ENCODE measurements at regions not wholly inside any gene's neighbourhood (a gene's known extent, or its start where the extent isn't known, plus 50 kb on each side); places are given as distances from the start of the nearest gene placed in this dataset.
"Not testable (repeated sequence)": the region's sequence is repeated elsewhere in the genome, so short reads cannot be mapped to it uniquely, and the experiment has no call there.

DNA sequence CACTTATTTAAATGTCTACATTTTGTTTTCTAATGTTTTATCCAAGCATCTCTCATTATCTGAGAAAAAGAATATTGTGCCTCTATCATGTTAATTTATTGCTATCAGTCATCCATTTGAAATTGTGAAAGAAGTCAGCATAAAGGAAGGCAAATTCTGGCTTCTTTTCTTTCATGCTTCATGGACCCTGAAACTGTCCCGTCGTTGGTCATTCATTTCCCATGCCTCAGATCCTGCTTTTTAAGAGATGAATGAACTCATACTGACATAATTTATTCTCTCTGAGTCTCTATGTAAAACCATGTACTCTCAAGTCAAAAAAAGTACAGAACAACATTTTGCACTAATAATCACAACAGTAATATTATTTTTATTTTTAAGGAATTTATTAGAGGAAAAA lies 2512.0 kb downstream of the PCDH9 start:
- DNase-seq: no peak

DNA sequence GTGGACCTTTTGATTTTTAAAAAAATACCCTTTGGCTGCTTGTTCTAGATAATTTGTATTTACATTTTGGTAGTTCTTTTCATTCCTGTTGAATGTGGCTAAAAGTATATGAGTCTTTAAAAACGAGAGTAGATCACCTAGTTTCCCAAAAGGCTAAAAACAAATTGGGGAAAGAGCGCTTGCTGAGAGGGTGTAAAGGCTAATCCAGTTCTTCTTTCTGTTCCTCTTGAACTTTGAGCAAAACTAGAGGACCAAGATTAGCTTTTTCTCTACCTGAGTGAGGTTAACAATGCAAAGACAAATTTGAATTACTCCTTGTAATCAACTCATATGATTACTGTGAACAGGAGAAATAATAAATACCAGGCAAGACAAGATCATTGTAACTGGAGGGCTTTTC lies 2513.2 kb downstream of the PCDH9 start:
- no peak for DNase-seq

DNA sequence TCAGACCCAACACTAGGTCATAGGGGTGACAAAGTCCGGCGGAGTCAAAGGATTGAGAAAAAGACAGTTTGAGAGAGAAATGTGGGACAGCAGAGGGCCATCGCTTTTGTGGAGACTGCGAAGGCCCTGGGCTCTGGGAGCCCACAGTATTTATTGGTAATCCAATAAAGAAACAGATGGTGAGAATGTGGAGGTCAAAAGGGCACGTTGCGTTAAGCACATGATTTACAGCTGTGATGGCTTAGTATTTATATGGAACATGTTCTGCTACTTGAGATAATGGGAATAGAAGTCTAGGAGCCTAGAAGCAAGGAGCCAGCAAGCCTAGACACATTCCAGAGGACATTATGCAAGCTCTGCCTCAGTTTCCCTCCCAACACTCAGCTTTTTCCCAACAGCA lies 2521.1 kb downstream of the PCDH9 start:
- no peak for DNase-seq

DNA sequence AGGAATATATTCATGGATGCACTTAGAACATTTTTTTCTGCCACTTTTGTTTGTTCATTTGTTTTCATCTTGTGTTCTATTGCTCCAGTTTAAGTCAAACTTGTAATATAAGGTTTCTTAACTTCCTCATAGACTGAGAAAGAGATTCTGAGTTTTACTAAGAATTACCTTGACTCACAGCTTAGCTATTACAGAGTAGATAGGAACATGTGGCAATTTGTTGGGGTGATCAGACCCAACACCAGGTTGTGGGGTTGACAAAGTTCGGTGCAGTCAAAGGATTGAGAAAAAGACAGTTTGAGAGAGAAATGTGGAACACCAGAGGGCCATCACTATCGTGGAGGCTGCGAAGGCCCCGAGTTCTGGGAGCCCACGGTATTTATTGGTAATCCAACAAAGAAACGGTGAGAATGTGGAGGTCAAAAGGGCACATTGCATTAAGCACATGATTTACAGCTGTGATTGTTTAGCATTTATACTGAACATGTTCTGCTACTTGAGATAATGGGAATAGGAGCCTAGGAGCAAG lies 2526.0 kb downstream of the PCDH9 start:
- DNase-seq: no peak

DNA sequence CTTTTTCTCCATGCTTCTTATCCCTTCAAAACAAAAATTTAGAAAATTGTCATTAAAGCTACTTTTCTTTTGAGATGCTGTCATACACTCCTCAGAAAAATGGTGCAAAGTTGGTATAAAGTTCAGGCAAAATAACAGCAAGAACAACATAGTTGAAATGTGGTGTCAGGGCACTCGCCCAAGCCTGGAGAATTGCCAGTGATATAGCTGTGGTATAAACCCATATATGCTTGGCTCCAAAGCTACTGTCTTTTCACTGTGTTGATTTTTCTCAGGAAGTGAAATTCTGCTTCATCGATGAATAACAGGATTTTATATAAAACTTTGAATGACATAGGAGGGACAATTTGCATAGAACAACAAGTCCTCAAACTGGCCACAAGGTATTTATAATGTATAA lies 2532.9 kb downstream of the PCDH9 start:
- DNase-seq: no peak

DNA sequence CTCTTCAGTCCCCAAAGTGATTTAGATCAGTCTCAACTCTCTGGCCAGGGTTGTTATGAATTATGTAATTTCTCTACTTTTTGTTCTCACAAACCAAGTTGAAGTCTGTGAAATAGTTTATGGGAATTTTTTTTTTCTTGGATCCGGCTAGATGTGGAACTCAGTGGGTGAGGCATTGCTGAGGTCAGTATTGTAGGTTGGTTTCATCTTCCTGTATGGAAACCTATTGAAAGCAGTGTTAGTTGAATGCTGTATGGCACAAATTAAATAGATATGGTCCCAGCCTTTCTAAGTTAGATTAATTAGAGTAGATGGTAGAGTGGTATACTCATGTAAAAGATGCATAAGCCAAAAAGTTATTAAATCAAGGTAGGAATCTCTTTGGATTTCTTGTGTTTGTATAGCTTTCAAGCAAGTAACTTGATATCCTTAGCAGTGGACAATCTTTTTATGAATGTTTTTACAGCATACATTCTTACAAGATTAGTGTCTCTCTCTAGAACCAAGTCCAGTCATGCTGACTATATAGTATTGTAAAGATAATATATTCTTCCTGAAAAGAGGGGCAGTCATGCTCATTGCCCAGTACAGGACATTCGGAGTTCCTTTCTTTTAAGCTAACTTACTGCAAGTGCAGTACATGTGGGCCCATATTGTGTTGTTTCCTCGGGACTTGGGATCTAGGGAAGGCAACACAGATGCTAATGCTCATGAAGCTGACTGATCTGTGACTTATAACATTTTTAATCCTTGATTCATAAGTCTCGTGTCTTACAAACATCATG lies 2541.1 kb downstream of the PCDH9 start:
- DNase-seq: no peak

DNA sequence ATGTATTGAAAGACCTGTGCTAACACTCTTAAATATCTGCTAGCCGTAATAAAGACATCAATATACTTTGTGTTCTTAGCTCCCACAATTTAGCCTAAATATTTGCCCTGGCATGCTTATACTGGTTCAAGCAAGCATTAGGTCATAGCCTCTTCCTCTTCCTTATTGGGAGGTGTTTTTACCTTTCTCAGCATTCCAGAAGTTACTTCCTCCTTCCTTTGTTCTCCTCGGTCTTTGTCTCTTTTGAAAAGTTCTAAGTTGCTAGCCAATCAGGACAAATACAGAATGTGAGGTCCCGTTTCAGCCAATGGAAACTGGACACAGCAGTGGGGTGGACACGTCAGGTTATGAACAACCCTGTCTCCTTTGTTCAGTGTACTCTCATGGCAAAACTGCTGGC lies 2543.6 kb downstream of the PCDH9 start:
- not testable (repeated sequence) for DNase-seq

DNA sequence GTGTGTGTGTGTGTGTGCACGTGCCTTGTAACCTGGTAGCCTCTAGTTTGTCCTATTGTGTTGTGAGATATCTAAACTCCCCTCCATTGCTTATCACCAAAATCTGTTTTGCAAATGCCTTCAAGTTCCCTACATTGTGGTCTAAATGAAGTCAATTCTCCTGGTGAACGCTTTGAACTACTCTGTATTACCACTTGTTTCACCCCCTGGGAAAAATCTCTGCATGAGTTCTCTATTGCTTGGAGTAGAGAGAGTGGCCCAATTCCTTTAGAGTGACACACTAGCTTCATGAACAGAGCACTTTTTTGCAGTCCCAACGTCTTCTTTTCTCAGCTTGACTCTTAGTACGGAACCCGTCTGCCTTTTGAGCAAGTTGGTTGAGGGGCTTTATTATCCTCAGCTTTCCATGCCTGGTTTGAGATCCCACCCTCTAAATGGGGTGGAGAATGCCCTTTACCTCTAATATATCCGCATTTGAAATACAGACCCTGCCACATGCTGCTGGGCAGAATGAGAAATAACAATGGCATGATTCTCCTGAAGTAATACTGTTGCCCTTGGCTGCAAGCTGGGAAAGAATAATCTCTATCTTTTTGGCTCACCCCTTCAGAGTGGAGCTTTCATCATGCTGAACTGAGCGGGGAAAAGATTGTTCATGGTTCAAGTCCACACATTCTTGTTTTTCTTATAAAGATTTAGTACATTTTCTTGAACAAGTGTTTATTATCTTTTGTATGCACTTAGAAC lies 2545.3 kb downstream of the PCDH9 start:
- DNase-seq: no peak

DNA sequence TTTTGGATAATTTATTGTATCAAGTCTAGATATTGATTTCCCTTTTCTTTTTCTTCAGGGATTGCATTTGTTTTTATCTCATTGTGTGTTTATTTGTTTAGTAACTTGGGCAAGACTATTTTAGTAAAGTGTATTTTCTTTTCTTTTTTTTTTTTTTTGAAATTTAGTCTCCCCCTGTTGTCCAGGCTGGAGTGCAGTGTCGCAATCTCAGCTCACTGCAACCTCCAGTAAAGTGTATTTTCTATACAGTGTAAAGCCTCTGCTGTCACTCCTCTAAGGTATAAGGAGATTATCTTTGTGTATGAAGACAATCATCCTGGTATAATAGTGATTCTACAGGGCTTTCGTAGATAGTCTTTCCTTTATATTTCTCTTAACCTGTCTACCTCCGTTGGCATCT lies 2546.0 kb downstream of the PCDH9 start:
- DNase-seq: no peak

DNA sequence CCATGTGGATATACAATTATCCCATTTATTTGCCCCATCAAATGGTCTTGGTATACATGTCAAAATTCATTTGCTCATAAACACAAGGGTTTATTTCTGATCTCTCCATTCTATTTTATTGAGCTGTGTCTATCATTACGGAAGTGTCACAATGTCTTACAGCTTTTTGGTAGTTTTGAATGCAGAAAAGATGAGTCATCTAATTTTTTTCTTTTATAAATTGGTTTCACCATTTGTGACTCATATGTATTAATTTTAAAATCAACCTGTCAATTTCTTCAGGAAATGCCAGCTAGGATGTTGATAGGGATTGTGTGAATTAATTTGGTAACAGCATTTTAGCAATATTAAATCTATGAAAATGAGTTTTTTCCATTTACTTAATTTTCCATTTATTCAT lies 2549.4 kb downstream of the PCDH9 start:
- DNase-seq: no peak

DNA sequence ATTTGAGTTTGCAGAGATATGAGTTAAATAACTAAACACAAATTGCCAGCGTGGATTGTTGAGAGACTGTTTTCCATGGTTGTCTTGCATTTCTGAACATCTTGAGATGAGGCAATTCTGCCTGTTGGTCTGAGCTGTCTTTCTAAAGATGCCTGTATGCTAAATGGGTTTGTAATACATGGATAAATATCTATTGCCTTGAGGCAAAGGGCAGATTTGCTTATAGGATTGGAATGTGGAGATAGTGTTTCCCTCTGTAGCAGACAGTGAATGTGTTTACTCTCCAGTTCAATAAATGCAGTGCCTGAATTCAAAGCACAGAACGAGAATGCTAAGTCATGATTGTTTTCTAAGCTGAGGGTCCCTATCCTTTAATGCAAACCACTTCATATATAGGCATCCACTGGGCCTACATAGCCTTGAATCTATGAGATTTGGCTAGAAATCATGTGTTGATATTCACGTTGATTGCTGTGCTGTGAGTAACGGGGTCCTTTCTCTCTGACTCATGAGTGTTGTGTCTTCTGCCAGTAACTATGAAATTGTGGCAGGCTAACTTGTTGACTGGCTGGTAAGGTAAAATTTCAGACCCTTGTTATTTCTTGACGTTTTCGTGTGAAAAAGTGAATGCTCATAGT lies 2554.8 kb downstream of the PCDH9 start:
- no peak for DNase-seq

DNA sequence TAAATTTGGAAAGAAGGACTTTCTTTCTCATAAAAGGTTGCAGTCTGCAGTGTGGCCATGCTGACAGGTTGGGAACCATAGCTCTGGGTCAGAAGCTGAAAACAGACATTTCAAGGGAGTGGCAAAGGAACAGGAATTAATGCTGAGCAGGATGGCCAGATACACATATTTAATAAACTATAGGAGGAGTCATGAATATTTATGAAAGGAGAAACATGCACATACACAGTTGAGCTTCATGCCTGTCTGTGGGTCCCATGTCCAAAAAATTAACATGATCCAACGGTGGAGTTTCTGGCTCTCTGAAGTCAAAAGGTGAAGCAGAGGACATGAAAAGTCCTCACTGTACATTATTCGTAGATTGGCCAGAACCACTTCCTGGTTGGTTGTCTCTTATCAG lies 2556.0 kb downstream of the PCDH9 start:
- DNase-seq: no peak

DNA sequence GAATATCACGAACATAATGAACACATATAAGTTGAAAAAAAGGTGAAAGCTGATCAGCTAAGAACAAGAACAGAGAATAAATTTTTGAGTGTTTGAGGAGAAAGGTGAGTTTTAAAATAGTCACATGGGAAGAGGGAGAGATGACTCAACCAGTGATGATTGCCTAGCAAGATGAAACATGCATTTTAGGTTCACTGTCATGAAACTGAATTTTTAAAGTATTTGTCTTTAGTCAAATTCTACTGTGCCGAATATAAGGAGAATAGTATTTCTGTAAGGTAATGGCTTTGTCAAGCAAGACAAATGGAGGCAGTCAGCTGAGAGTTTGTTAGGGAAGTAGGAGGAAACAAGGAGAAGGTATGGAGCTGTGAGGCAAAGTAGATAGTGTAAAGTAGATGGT lies 2557.4 kb downstream of the PCDH9 start:
- no peak for DNase-seq

DNA sequence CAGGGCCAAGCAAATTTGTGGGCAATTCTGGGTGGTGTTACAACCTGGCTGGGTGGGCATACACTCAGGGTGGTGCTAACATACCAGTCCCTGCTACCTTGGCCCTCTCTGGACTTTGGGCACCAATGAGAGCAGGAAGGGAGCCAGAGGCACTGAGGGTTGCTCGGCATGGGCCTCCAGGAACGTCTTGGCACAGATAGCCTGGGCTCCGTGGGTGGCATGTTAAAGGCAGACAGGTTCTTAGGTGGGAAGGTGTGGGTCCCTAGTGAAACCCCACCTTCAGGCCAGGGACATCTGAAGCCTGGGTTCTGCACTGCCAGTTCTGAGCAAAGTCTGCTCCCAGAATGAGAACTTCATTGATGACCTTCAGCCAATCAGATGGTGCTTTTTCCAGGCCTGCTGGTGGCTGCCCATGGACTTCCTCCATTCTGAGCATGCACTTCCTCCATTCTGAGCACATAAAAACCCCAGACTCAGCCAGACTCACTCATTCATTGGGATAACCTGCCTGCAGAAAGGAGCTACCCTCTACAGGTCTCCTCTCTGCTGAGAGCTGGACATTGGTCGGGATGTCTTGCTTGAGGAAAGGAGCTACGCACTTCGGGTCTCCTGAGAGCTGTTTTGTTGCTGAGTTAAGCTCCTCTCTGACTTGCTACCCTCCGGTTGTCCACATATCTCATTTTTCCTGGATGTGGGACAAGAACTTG lies 2567.1 kb downstream of the PCDH9 start:
- DNase-seq: no peak

DNA sequence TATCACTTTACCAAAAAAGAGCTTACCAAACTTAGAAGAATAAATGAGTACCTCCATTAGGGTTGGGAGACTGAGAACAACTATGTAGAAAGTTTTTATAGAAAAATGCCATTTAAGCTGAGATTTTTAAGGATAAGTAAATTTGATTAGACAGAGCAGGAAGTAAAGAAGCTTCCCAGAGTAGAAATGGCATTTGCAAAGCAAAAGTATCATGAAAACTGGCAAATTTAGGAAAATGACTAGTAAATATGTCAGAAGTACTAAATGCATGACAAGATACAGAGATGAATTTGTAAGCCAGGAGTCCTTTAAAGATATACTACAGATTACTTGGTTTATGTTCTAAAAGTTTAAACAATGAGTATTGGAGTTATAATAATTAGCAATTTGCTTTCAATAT lies 2581.8 kb downstream of the PCDH9 start:
- no peak for DNase-seq

DNA sequence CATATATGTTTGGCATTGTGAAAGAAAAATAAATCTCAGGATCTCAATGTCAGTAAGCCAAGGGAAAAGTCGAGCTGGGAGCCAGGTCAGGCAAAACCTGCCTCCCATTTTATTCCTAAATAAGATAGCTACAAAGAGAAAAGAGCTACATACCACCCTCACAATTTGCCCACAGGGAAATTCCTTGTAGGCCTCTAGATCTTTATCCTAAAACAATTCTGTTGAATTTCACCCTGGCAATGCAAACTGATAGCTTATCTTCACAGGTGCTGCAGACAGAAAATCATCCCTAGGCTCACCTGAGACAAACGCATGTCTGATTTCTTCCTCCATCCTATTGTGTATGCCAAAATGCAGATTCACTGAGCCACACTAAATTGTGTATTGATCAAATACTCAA lies 2587.1 kb downstream of the PCDH9 start:
- DNase-seq: no peak

DNA sequence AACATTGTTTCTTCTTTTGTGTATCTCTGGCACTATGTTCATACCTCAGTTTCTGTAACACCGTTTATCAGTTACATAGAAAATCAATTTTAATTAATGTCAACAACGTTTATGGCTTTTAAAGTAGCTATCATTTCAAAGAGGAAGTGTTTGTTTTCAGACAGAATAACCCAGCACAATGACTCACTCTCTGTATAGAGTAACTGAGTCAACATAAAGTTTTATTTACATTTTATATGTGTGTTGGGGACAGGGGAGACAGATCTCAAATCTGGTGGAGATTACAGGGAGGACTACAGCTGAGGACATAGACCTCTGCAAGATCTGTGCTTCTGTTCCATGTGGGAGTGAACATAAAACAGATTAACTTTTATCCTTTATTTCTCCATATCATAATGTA lies 2590.1 kb downstream of the PCDH9 start:
- DNase-seq: no peak

DNA sequence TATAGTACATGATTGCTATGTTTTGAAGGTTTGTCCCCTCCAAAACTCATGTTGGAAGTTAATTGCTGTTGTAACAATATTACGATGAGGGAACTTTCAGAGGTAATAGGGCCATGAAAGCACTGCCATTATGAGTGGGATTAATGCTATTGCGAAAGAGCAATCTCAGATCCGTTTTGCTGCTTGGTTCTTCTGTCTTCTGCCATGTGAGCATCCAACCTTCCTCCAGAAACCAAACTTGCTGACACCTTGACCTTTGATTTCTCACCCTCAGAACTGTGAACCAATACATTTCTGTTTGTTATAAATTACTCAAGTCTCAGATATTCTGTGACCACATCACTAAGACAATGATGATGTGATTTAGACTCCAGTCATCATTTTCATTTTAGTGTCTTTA lies 2590.9 kb downstream of the PCDH9 start:
- DNase-seq: no peak

DNA sequence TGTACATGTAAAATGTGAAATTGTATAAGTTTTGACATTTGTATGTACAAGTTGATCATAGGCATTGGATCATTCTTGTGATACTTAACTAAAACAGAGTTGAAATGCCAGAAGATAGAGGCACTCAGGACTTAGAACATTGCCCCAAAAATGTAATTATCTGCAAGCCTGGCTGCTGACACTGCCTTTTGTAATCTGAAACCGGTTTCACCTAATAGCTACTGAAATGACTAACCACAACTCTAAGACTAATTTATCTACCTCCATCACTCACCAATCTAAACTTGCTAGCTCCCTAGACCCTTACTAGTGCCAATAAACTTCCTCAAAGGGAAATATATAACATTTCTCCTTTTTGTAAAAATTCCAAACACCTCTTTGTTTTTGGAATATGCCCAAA lies 2596.2 kb downstream of the PCDH9 start:
- DNase-seq: no peak

DNA sequence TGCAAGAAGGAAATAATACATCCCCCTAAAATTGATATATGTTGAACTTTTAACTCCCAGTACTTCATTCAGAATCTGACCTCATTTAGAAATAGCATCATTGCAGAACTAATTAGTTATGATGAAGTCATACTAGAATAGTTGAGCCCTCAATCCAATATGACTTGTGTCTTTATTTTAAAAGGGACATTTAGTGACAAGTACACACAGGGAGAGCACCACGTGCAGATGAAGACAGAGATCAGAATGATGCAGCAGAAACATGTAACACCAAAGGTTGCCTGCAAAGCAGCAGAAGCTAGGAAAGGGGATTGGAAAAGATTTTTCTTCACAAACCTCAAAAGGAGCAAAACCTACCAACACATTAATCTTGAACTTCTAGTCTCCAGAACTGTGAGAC lies 2602.5 kb downstream of the PCDH9 start:
- no peak for DNase-seq

DNA sequence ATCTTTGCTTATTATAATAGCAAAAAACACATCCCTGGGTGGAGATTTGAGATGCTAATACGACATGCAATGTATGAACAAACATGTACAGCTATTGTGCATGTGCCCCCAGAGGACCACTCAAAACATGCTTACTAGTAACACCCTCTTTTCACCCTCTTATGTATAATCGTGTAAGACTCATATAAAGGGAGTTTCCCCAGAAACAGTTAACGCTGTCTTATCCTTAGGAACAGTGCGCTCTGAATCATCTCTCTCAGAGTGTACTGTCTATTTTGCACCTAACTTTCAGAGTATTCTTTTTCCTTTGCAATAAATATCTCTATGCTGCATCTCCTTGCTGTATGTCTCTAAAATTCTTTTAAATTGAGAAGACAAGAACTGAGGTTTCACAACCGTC lies 2604.0 kb downstream of the PCDH9 start:
- no peak for DNase-seq

DNA sequence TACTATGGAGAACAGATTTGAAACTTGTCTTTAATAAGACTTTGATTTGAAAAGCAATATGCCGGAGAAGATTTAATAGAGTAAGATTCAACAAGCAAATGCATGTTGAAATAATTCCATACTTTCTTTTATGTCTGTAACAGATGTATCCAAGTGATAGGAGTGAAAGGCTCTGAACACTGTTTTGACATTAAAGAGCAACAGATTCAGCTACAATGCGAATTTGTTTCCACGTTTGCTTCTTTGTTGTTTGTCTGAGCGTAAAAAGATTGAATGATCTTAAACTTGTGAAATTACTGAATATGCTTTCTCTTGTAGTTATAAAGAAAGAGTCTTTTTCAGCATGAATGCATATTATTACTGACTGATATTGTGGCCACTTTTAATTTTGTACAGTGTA lies 2612.9 kb downstream of the PCDH9 start:
- no peak for DNase-seq

DNA sequence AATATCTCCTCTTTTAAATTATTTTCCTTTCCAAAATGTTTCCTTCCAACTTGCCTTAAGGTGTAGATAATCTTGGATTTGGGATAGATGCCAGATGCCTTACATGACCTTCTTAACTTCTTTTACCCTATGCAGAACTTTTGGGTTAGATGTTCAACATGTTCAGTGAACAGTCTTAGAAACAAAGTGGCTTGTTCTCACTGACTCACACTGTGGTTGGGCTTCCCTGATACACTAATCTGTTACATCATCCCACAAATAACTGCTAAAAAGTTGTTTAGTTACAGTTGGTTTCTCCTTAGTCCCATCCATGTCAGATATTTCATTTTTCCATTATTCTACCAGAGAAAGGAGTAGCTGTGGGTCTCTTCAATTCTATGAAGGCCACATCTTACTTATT lies 2638.2 kb downstream of the PCDH9 start:
- no peak for DNase-seq
